Breast epithelium (tissue), 4 donors: ENCODE measurements at regions not wholly inside any gene's neighbourhood (a gene's known extent, or its start where the extent isn't known, plus 50 kb on each side); places are given as distances from the start of the nearest gene placed in this dataset.

ENCODE experiments used
- DNase-seq, 2 donors: peaks; one replicate each; pipeline ENCODE4 v3.0.0-alpha.2; 2019; ENCODE audit warnings: low spot score in 2 of 2
- H3K27ac ChIP-seq, 2 donors: fragments of 200-600 bp; sonication (generic) in 1 of 2; one replicate each; pipeline ENCODE4 v1.5.1; 2016 to 2019; ENCODE audit warnings: mild to moderate bottlenecking in 1 of 2
- H3K27me3 ChIP-seq, 2 donors: fragments of 200-600 bp; sonication (generic) in 1 of 2; one replicate each; pipeline versions ENCODE4 v1.5.1 to v1.6.0; 2017 to 2019; ENCODE audit warnings: control low read depth in 1 of 2, mild to moderate bottlenecking in 1 of 2
- H3K36me3 ChIP-seq: fragments of 200-600 bp; one replicate; pipeline ENCODE4 v1.5.1; 2019
- H3K4me1 ChIP-seq, 2 donors: fragments of 200-600 bp; sonication (generic); one replicate each; pipeline ENCODE4 v1.5.1; 2016 to 2019; ENCODE audit warnings: control low read depth in 1 of 2
- H3K4me3 ChIP-seq, 3 donors: fragments of 200-600 bp; sonication (generic); 1 replicate in 2 of 3; 2 replicates in 1 of 3; pipeline ENCODE4 v1.5.1; 2016 to 2019; ENCODE audit warnings: mild to moderate bottlenecking in 3 of 3, moderate library complexity in 2 of 3
- H3K9me3 ChIP-seq, 2 donors: fragments of 200-600 bp; sonication (generic) in 1 of 2; one replicate each; pipeline ENCODE4 v1.5.1; 2016 to 2019; ENCODE audit warnings: control low read depth in 1 of 2
- CTCF ChIP-seq, 3 donors: fragments of 450-650 bp; IDR thresholded peaks; one replicate each; pipeline ENCODE4 v1.5.1; 2016 to 2017; ENCODE audit warnings: antibody characterized with exemption in 3 of 3, mild to moderate bottlenecking in 3 of 3, moderate library complexity in 3 of 3
- POLR2A ChIP-seq: fragments of 450-650 bp; IDR thresholded peaks from one replicate; pipeline ENCODE4 v1.6.1; 2016; ENCODE audit warnings: antibody characterized with exemption, mild to moderate bottlenecking, moderate library complexity
- POLR2AphosphoS5 ChIP-seq, 3 donors: sonication (generic); formaldehyde crosslinking; IDR thresholded peaks; one replicate each; pipeline ENCODE4 v1.6.1; 2017; ENCODE audit warnings: antibody characterized with exemption in 3 of 3
- intact Hi-C: fragments of 100-400 bp; cut with DNase I; formaldehyde crosslinking; loops from one replicate; pipeline ENCODE4 v1.15.1; 2023; ENCODE audit warnings: low total_unique reads

GRCh38 chr4:136749989-136750388 lies 782.3 kb downstream of the PCDH18 start:
- DNase-seq: no peak
- no peaks in the 10 kb centered on the region for H3K9me3 ChIP-seq
- H3K36me3 ChIP-seq: no peaks in the 10 kb centered on the region
- H3K27ac ChIP-seq: no peak overlapping the region
- H3K4me3 ChIP-seq: no peak overlapping the region
- intact Hi-C loops: no loop called here
- H3K4me1 ChIP-seq: no peaks in the 10 kb centered on the region
- H3K27me3 ChIP-seq: no peaks in the 10 kb centered on the region
- no peak for TF ChIP-seq CTCF (IDR thresholded peaks at IDR 0.05)
- TF ChIP-seq POLR2A: no peak
- no peak for TF ChIP-seq POLR2AphosphoS5 (IDR thresholded peaks at IDR 0.05)

GRCh38 chr4:136748773-136749172 lies 783.5 kb downstream of the PCDH18 start:
- Histone ChIP-seq H3K27me3 (no peaks in the 10 kb centered on the region), H3K9me3 (no peaks in the 10 kb centered on the region), H3K36me3 (no peaks in the 10 kb centered on the region), H3K4me3 (no peak overlapping the region), H3K4me1 (no peaks in the 10 kb centered on the region), H3K27ac (no peak overlapping the region)
- no peak for DNase-seq
- intact Hi-C loops: no loop called here
- no peak for TF ChIP-seq CTCF (IDR thresholded peaks at IDR 0.05)
- TF ChIP-seq POLR2AphosphoS5 (IDR thresholded peaks at IDR 0.05): no peak
- TF ChIP-seq POLR2A: no peak

GRCh38 chr4:136748165-136748564 lies 784.1 kb downstream of the PCDH18 start:
- Histone ChIP-seq H3K27me3 (no peaks in the 10 kb centered on the region), H3K27ac (no peak overlapping the region), H3K36me3 (no peaks in the 10 kb centered on the region), H3K4me1 (no peaks in the 10 kb centered on the region), H3K9me3 (peaks cover 0 to 5% of the 10 kb centered on the region in 2 donors), H3K4me3 (no peak overlapping the region)
- TF ChIP-seq POLR2AphosphoS5 (IDR thresholded peaks at IDR 0.05) (no peak), CTCF (IDR thresholded peaks at IDR 0.05) (no peak)
- DNase-seq: no peak
- intact Hi-C loops: no loop called here

DNA sequence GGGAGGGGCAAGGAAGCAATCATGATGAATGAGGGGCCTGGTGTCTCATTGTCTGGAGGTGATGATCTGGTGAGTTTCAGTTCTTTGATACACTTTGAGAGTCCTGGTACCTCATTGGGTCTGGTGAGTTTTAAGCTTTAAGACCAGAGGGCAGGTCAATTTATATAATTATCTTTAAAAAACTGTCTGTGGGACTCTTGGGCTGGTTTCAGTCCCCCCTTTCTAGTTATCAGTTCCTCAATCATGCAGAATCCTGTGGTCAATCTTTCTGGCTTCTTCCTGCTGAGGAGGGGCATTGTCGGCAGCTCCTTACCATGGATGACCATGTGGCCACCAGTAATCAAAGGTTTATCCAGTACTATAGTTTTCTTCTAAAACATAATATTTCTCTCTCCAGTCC lies 789.1 kb downstream of the PCDH18 start:
- intact Hi-C loops: no loop called here
- DNase-seq: no peak
- no peaks in the 10 kb centered on the region for H3K36me3 ChIP-seq
- no peaks in the 10 kb centered on the region for H3K27me3 ChIP-seq
- no peak overlapping the region for H3K4me3 ChIP-seq
- TF ChIP-seq POLR2A (no peak), POLR2AphosphoS5 (IDR thresholded peaks at IDR 0.05) (no peak), CTCF (IDR thresholded peaks at IDR 0.05) (no peak)
- no peaks in the 10 kb centered on the region for H3K4me1 ChIP-seq
- peaks cover 0 to 5% of the 10 kb centered on the region in 2 donors for H3K9me3 ChIP-seq
- no peak overlapping the region for H3K27ac ChIP-seq

DNA sequence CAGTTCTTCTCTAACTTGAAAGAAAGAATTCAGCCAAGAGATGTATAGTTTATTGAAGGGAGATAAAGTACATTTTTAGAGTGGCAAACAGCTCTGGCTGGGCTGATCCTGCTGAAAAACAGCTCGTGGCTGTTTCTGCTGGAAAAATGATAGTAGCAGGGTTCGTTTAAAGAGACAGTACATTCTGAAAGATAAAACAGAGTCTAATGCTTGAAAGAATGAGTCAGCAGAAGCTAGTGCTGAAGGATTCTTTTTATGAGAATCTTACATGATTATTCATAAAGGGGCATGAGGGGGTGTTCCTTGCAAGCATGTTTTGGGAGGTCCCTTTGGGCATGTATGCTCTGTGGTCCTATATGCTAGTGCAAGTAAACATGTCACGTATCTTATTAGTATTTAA lies 790.0 kb downstream of the PCDH18 start:
- no peak overlapping the region for H3K4me3 ChIP-seq
- H3K36me3 ChIP-seq: no peaks in the 10 kb centered on the region
- H3K4me1 ChIP-seq: no peaks in the 10 kb centered on the region
- no peak for DNase-seq
- H3K27me3 ChIP-seq: no peaks in the 10 kb centered on the region
- intact Hi-C loops: no loop called here
- peaks cover 0 to 5% of the 10 kb centered on the region in 2 donors for H3K9me3 ChIP-seq
- no peak for TF ChIP-seq POLR2A
- no peak for TF ChIP-seq CTCF (IDR thresholded peaks at IDR 0.05)
- no peak for TF ChIP-seq POLR2AphosphoS5 (IDR thresholded peaks at IDR 0.05)
- H3K27ac ChIP-seq: no peak overlapping the region
